Endothelial cell of hepatic sinusoid (primary cell): ENCODE measurements at regions not wholly inside any gene's neighbourhood (a gene's known extent, or its start where the extent isn't known, plus 50 kb on each side); places are given as distances from the start of the nearest gene placed in this dataset.

Experiments used
- in situ Hi-C: cut with HindIII; loops from 2 replicates; pipeline ENCODE4 v1.10.0; 2017; ENCODE audit warnings: low sequenced_read_pairs

DNA sequence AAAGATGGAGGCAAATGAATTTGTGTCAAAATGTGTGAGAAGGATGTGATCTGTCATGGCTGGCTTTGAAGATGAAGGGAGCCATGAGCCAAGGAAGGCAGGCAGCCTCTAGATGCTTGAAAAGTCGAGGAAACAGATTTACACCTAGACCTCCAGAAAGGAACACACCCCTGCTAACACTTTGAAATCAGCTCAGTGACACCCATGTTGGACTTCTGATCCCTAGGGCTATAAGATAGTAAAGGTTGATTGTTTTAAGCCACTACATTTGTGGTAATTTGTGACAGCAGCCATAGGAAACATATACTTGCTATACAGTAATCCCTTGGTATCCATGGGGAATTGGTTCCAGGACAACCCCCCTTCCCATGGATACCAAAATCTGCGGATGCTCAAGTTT is 80.5 kb upstream of the DYRK2 start:
- in situ Hi-C loops, result no loop called here

DNA sequence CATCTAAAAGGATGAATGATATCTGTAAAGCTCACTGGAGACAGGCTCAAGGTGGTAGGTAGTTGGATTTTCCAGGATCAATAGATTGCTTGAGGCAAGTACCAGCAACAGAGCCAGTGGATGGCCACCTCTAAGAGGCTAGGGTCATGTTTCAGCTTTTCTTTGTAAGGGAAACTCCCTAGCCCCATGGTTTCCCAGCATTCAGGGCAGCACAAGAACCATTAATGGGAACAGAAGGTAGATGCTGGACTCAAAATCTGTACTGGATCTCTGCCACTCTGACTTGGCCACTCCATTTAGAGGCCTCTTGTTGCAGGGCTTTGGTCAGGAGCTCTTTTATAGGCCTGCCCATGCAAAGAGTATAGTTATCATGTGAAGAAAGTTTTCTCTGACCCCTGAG is 76.1 kb upstream of the DYRK2 start:
- in situ Hi-C loops, result no loop called here

DNA sequence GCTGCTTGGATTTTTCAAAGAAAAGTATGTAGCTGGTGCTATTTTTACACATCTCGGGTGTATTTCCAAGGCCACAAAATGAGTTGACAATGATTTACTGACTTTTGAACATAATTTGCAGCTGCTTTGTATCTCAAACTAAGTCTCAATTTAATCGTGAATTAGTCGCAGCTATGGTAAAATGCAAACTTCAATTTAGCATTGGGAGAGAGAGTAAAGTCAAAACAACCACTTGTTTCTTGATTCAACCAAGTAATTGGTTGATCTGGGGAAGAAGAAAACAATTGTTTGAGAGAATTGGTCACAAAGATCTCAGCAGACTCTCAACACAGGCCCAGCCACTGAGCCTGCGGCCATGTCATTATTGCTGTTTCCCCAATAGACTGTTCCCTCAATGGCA is 75.0 kb upstream of the DYRK2 start:
- in situ Hi-C loops, result no loop called here

DNA sequence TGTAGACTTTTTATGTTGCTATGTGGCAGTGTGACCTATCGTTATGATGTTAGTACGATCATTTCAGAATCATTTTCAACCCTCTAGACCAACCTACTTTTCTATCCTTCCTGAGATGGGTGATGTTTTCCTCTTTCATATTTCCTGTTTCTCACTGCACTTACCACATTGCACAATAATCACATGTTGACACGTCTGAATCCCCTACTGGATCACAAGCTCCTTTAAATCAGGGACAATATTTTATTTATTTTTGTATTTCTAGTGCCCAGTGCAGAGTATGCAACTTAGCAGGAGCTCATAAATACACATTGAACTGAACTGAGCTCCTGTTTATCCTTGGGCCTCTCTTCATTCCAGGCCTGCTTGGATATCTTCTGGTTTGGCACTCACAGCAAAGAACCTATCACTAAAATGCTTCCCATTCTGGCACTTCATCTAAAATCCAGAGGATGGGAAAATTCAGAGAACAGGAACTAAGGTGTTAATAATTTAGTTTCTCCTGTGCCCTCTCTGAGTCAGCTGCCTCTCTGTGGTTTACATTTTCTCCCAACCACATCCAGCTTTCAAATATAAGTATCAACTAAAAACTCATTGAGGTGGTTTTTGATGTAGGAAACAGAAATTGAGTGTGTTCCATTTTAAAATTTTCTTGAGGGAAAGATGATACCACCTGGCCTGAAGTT is 69.4 kb upstream of the DYRK2 start:
- in situ Hi-C loops, result no loop called here

DNA sequence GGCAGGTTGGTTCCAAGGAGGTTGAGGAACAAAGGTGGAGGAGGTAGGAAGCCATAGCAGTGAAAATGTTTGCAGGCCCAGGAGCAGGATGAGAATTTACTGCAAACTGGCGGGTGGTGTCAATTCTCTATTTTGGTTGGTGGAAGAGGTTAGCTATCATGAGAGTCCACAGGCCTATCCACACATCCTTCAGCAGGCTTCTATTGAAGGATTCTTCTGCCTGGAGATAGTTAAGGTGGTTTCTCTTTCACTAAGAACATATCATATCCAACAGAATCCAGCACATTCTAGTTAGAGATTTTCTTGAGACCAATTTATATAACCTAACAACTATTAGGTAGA is 68.9 kb upstream of the DYRK2 start:
- in situ Hi-C loops, result no loop called here

DNA sequence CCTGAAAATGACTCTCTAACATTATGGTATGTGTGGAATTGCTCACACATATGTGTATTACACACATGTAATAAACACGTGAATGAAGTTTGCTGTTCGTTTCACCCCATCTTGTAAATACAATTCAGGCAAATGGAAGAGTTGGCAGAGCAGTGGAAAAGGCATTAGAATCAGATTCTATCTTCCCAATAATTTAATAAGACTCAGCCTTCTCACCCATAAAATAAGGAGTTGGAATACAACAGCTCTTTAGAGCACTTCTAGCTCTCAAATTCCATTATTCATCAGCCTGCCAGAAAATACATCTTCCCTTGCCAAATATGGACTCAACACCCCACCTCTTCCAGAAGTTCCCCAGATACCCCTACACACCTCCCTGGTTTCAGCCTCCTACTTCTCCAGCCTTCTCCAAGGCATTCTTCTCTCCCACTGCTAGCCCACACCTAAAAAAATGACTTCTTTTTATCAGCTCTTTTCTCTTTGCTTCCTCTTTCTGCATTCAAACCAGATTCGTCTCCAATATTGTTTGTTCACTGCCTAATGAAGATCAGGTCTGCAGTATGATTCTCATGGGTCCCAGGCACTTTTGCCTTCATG is 66.2 kb upstream of the DYRK2 start:
- in situ Hi-C loops, result no loop called here

DNA sequence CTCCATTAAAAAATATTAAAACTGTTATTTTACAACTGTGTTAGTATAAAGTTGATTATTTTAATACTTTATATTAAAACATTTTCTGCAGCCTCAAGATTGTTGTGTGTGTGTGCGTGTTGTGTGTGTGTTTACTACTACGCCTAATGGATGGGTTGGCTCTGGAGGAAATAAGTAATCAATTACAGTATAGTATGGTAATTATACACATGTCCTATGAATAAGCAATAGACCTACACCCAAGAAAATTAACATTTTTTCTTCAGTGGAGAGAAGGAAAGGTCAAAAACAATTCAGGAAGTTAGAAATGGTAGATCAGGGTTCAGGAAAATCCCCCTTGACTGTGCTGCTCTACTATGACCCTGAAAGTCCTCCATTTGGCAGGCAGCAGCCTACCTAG is 65.7 kb upstream of the DYRK2 start:
- in situ Hi-C loops, result no loop called here

DNA sequence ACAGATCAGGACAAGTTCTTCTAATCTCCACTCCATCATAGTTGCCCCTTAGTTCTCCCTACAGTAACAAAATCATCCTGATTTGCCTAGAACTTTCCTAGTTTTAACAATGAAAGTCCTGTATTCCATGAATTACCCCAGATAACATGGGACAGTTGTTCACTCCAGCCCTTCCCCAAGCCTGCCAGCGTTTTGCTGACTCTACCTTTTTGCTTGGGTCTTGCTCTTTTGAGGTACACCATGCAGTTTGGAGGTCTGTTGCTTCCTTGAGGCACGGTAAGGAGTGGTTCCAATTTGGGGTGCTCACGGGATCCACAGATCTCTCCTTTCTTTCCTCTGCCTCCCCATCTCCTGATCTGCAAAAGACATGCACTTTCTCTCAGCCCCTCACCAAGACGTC is 61.6 kb upstream of the DYRK2 start:
- in situ Hi-C loops, result no loop called here

DNA sequence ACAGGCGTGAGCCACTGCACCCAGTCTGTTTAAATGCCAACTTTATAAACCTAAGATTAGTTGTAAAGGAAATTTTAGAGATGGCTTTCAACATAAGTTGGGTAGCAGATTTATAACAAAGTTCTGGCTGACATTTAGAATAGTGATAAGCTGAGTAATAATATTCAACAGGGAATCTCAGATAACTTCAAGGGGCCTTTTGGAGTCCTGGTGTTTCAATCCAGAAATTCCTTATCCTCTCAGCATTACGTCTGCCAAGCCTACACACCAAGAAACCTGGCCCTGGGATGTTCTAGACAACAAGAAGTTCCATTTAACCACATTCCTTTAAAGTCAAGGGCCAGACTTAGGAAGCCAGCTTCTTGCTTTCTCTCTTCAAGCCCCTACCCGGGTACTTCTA is 59.5 kb upstream of the DYRK2 start:
- in situ Hi-C loops, result no loop called here

DNA sequence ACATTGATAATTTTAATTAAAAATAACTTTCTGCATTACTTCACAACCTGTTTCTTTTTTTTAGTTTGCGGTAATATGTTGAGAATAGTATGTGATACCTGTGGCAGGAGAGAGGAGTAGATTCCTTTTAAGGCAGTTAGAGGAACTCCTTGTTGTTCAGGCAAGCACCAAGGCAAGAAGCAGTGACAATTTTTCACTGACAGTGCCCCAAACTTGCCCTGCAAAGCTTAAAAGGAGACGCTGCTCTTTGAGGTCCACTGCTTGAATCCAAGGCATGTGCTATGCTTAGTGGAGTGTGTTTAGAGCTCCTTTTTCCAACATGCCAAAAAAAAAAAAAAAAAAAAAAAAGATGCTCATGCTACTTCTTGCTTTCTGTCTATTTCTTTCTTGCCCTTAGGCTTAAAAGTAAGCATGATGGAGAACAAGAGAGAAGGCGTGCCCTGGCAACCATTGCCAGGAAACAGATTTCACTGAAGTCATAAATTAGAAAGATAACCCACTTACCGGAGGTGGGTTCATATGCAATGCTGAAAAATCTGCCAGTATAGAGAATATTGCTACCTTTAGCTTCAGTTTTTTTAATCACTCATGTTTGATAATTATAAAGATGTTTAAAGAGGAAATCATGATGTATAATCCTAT is 58.3 kb upstream of the DYRK2 start:
- in situ Hi-C loops, result no loop called here

DNA sequence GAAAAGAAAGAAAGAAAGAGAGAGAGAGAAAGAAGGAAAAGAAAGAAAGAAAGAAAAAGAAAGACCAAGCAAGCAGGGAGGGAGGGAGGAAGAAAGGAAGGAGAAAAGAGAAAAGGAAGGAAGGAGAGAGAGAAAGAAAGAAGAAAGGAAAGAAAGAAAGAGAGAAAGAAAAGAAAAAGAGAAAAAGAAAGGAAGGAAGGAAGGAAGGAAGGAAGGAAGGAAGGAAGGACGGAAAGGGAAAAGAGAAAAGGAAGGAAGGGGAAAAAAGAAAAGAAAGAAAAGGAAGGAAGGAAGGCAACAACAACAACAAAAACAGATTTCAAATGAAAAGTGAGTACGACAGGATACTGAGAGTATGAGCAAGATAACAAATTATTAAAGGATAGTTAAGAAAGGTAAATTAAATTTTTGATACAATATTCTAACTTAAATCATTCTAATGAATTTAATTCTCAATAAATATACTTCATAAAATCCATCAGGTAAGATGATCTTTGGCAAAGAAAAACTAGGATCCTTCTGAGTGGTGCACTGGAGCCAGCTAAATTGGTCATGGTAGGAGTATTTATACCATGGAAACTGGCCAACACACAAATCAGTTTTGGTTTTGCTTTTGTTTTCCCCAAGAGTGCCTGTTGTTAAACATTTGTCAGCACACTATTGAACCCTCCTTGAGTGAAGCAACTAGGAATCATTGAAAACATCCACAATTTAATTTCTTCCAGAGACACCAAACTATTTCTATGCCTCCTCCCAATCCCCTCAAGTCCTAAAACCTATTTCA is 56.1 kb upstream of the DYRK2 start:
- in situ Hi-C loops, result no loop called here

DNA sequence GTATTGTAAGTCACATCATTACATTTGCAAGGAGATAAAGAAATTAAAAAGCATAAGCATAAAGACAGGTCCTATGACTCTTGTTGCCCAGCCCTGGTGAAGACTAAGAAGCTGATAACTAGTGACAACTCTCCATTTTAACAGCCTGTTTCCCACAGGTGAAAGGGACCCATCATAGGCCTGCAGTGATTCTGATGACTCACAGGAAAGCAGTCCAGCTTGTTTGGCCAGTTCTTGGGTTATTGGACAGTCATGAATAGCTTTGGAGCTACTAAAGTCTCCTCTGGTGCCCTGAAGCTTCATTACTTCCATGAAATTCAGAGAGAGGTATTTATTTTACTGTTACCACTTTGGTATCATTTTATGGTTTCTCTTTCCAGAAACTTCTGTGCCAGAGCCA is 55.5 kb upstream of the DYRK2 start:
- in situ Hi-C loops, result no loop called here

DNA sequence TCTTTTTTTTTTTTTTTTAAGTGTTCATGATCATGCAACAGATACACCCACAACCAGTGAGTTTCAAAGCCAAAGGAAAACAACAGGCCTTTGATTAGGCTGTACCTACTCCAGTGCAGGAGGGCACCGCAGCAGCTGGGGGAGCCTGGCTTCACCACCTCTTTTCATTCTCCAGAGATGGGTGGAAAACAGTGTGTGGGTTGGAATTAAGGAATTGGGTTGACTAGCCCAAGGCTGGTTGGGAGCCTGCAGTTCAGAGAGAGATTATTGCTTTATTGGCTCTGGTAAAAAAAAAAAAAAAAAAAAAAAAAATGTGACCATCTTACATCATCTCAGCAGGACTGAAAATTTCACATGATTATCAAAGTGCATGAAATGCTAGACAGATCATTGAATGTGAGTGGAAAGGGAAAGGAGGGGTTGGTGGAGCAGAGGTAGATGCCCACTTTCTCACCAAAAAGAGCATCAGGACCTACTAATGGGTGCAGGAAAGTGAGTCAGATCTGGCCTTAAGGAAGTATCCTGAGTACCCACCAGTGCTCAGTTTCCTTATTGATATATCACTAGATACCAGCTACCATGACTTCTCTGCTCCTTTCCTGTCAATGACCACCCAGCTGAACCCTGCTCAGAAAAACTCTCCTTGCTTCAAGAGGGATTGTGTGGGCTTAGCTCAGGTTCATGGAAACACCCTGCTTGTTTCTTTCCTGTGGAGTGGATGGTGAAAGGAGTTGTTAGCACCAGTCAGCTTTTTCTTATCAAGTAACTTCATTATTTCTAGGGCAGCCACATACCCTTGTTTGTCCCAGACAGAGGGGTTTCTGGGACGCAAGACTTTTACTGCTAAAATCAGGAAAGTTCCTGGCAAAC is 54.8 kb upstream of the DYRK2 start:
- in situ Hi-C loops, result no loop called here

DNA sequence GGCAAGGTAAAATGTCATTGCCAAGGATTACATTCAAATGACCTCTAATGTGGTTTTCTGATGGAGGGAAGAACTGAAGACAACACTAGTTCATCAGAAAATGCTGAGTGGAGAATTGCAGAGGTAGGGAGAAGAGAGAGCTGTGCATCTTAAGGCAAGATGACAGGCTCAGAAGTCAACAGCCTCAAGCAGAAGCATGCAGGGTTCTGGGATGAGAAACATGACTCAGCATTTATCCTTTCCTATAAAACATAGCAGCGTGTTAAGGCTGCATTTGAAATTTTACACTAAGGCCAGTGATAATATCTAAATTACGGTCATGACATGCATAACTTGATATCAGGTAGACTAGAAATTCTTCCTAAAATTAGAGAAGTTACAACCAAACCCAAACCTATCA is 53.7 kb upstream of the DYRK2 start:
- in situ Hi-C loops, result no loop called here

DNA sequence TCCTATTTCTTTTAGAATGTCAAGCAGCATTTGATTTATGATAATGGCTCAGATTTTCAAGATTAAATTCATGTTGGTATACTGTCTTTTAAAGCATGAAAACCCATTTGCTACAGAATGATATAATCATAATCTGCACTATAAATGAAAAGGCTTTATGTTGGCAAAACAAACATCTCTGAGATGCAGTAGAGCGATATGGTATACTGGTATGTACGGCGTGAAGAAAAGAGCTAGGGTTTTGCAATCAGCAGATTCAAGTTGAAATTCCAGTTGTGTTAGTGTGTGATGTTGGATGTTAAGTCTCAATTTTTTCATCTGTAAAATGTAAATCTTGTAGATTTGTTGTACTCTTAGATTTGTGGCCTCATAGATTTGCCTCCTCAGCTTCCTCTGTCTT is 53.2 kb upstream of the DYRK2 start:
- in situ Hi-C loops, result no loop called here

DNA sequence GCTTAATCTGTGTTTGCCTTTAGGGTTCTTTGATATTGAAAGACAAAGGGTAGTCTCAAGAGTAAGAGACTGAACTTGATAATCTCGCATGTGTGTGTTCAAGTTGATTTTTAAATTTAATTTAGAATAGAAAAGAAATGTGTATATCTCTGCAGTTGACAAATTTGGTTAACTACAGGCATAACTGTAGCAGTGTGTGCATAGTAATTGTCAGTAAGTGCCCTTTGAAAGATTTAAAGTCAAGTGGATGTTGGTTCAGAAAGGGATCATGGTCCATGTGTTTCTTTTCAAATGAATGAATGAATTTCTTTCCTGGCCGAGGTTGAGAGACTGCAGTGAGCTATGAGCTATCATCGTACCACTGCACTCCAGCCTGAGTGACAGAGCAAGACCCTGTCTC is 49.9 kb upstream of the DYRK2 start:
- in situ Hi-C loops, result no loop called here
